GM21367 (cell line): ENCODE measurements at regions not wholly inside any gene's neighbourhood (a gene's known extent, or its start where the extent isn't known, plus 50 kb on each side); places are given as distances from the start of the nearest gene placed in this dataset.

Source experiments
- ATAC-seq: cut with Tn5 transposase; IDR thresholded peaks from one replicate; pipeline ENCODE4 v1.9.1; 2021; ENCODE audit not compliant: unreplicated experiment

GRCh38 chr13:53473397-53473796 is 444.8 kb downstream of the OLFM4 start:
- no peak for ATAC-seq

- no peak for ATAC-seq
Observed at GRCh38 chr13:53474878-53475277, 446.3 kb downstream of the OLFM4 start.

GRCh38 chr13:53490752-53491151 is 462.1 kb downstream of the OLFM4 start:
- ATAC-seq, result no peak

GRCh38 chr13:53494406-53494805 is 465.8 kb downstream of the OLFM4 start:
- no peak for ATAC-seq

- ATAC-seq, result no peak
Observed at GRCh38 chr13:53499576-53500133, 471.0 kb downstream of the OLFM4 start.

GRCh38 chr13:53501387-53501786 is 472.8 kb downstream of the OLFM4 start:
- no peak for ATAC-seq

- ATAC-seq, result no peak
Observed at GRCh38 chr13:53507741-53508140, 479.1 kb downstream of the OLFM4 start.

GRCh38 chr13:53512635-53513034 is 484.0 kb downstream of the OLFM4 start:
- no peak for ATAC-seq

- ATAC-seq, result no peak
Observed at GRCh38 chr13:53513226-53513625, 484.6 kb downstream of the OLFM4 start.

GRCh38 chr13:53520132-53520531 is 491.5 kb downstream of the OLFM4 start:
- no peak for ATAC-seq

- ATAC-seq, result no peak
Observed at GRCh38 chr13:53522034-53522433, 493.4 kb downstream of the OLFM4 start.

- ATAC-seq, result no peak
Observed at GRCh38 chr13:53537586-53537985, 509.0 kb downstream of the OLFM4 start.

- no peak for ATAC-seq
Observed at GRCh38 chr13:53545340-53545941, 516.8 kb downstream of the OLFM4 start.

- no peak for ATAC-seq
Observed at GRCh38 chr13:53560556-53560955, 531.9 kb downstream of the OLFM4 start.

- no peak for ATAC-seq
Observed at GRCh38 chr13:53562419-53562818, 533.8 kb downstream of the OLFM4 start.

GRCh38 chr13:53568491-53568890 is 539.9 kb downstream of the OLFM4 start:
- ATAC-seq, result no peak

- no peak for ATAC-seq
Observed at GRCh38 chr13:53569453-53569852, 540.8 kb downstream of the OLFM4 start.

GRCh38 chr13:53601113-53601512 is 572.5 kb downstream of the OLFM4 start:
- ATAC-seq, result no peak

GRCh38 chr13:53605326-53605725 is 576.7 kb downstream of the OLFM4 start:
- ATAC-seq, result no peak

- ATAC-seq, result no peak
Observed at GRCh38 chr13:53612200-53612599, 583.6 kb downstream of the OLFM4 start.

GRCh38 chr13:53622456-53622855 is 593.8 kb downstream of the OLFM4 start:
- no peak for ATAC-seq

GRCh38 chr13:53623146-53623545 is 594.5 kb downstream of the OLFM4 start:
- no peak for ATAC-seq

GRCh38 chr13:53631511-53631910 is 602.9 kb downstream of the OLFM4 start:
- ATAC-seq, result no peak
